H1 (cell line): ENCODE measurements at regions not wholly inside any gene's neighbourhood (a gene's known extent, or its start where the extent isn't known, plus 50 kb on each side); places are given as distances from the start of the nearest gene placed in this dataset.

ENCODE experiments used
- CTCF ChIA-PET: fragments of 300-600 bp; sonication (Branson Sonifier 250); formaldehyde crosslinking; loops from one replicate; lab custom pipeline; 2021; ENCODE audit not compliant: partially characterized antibody; lab: Charles Lee
- POLR2A ChIA-PET: fragments of 300-600 bp; sonication (Branson Sonifier 250); formaldehyde crosslinking; loops from one replicate; lab custom pipeline; 2021; ENCODE audit warnings: inconsistent platforms; ENCODE audit not compliant: partially characterized antibody; lab: Charles Lee
- DNase-seq, 2 experiments: peaks; one replicate each; pipeline versions ENCODE4 v3.0.0 to v3.0.0-alpha.2; 2010 to 2022; ENCODE audit warnings: low spot score in 2 of 2, low read depth in 1 of 2, mixed read lengths in 1 of 2
- FAIRE-seq: peaks from 2 replicates; lab custom pipeline; 2011; peaks lifted over from hg19 to GRCh38; lab: Jason Lieb, UNC
- H2AFZ ChIP-seq: 2 replicates; pipeline ENCODE4 v1.8.1; 2012; ENCODE audit warnings: low read length, inconsistent platforms
- H2AK5ac ChIP-seq: 2 replicates; pipeline ENCODE4 v1.6.1; 2013; ENCODE audit warnings: low read depth, low read length
- H2BK120ac ChIP-seq: replicated peaks from 2 replicates; pipeline ENCODE3; 2013; ENCODE audit warnings: low read depth, low read length, inconsistent platforms
- H2BK12ac ChIP-seq: 2 replicates; pipeline ENCODE4 v1.6.1; 2013; ENCODE audit warnings: low read depth, low read length
- H2BK15ac ChIP-seq: 2 replicates; pipeline ENCODE4 v1.6.1; 2013; ENCODE audit warnings: low read length
- H2BK20ac ChIP-seq: 2 replicates; pipeline ENCODE4 v1.6.1; 2013; ENCODE audit warnings: low read length
- H2BK5ac ChIP-seq: 2 replicates; pipeline ENCODE4 v1.6.1; 2013; ENCODE audit warnings: low read depth, low read length
- H3K14ac ChIP-seq: 2 replicates; pipeline ENCODE4 v1.6.1; 2013; ENCODE audit warnings: inconsistent platforms; ENCODE audit not compliant: insufficient read length
- H3K18ac ChIP-seq: 2 replicates; pipeline ENCODE4 v1.6.1; 2013; ENCODE audit warnings: low read length; ENCODE audit errors: extremely low read depth
- H3K23ac ChIP-seq: 2 replicates; pipeline ENCODE4 v1.6.1; 2013; ENCODE audit warnings: inconsistent platforms; ENCODE audit not compliant: insufficient read length
- H3K23me2 ChIP-seq: 2 replicates; pipeline ENCODE4 v1.6.1; 2013; ENCODE audit warnings: low read depth, low read length
- H3K27ac ChIP-seq: 2 replicates; pipeline ENCODE4 v1.6.1; 2011; ENCODE audit warnings: low read depth, low read length, inconsistent platforms
- H3K27me3 ChIP-seq, 4 experiments: replicated peaks in 1 of 4; 1 replicate in 1 of 4; 2 replicates in 3 of 4; pipeline versions ENCODE4 v1.6.1 to v1.8.1; 2011 to 2013; ENCODE audit warnings: low read length in 3 of 4, mild to moderate bottlenecking in 3 of 4, inconsistent platforms in 2 of 4, mixed read lengths in 2 of 4, moderate library complexity in 1 of 4; ENCODE audit not compliant: control insufficient read depth in 3 of 4, insufficient read depth in 3 of 4; ENCODE audit errors: extremely low read depth in 1 of 4
- H3K36me3 ChIP-seq, 4 experiments: 2 replicates each; pipeline versions ENCODE4 v1.6.1 to v1.8.1; 2011 to 2013; ENCODE audit warnings: mild to moderate bottlenecking in 4 of 4, low read length in 3 of 4, moderate library complexity in 2 of 4, control low read depth in 1 of 4, inconsistent platforms in 1 of 4; ENCODE audit not compliant: insufficient read depth in 4 of 4, control insufficient read depth in 2 of 4
- H3K4ac ChIP-seq: replicated peaks from 2 replicates; pipeline ENCODE3; 2013; ENCODE audit warnings: low read length, low read depth, mixed read lengths, inconsistent platforms; ENCODE audit not compliant: insufficient read length
- H3K4me1 ChIP-seq, 4 experiments: replicated peaks in 1 of 4; 1 replicate in 1 of 4; 2 replicates in 3 of 4; pipeline versions ENCODE4 v1.6.1 to v1.8.1; 2011 to 2013; ENCODE audit warnings: low read length in 3 of 4, inconsistent platforms in 2 of 4, mixed read lengths in 1 of 4; ENCODE audit not compliant: insufficient read depth in 4 of 4, control insufficient read depth in 3 of 4
- H3K4me2 ChIP-seq, 2 experiments: 2 replicates each; pipeline versions ENCODE4 v1.6.1 to v1.8.1; 2011 to 2013; ENCODE audit warnings: low read depth in 2 of 2, low read length in 2 of 2, control low read depth in 1 of 2, inconsistent platforms in 1 of 2, mild to moderate bottlenecking in 1 of 2; ENCODE audit not compliant: insufficient read depth in 1 of 2
- H3K4me3 ChIP-seq, 4 experiments: fragments of 200-600, 300-600 bp in 1 of 4; sonication (generic), shearing (Covaris generic), sonication (Bioruptor Twin) in 1 of 4; 2 replicates each; pipeline versions ENCODE4 v1.5.1 to v1.8.1; 2011 to 2016; ENCODE audit warnings: low read length in 4 of 4, low read depth in 3 of 4, control low read depth in 2 of 4, inconsistent platforms in 2 of 4, mild to moderate bottlenecking in 2 of 4, mixed read lengths in 1 of 4, moderate library complexity in 1 of 4; ENCODE audit not compliant: insufficient read depth in 2 of 4; ENCODE audit errors: extremely low read depth in 1 of 4
- H3K56ac ChIP-seq: replicated peaks from 2 replicates; pipeline ENCODE3; 2013; ENCODE audit warnings: low read depth, mild to moderate bottlenecking, mixed read lengths, low read length, inconsistent platforms; ENCODE audit not compliant: insufficient read length
- H3K79me1 ChIP-seq: 2 replicates; pipeline ENCODE4 v1.6.1; 2013; ENCODE audit warnings: low read depth, low read length, control low read depth
- H3K79me2 ChIP-seq, 2 experiments: 2 replicates each; pipeline versions ENCODE4 v1.6.1 to v1.8.1; 2012 to 2013; ENCODE audit warnings: low read length in 2 of 2, mild to moderate bottlenecking in 2 of 2, inconsistent platforms in 1 of 2; ENCODE audit not compliant: insufficient read depth in 2 of 2, control insufficient read depth in 1 of 2
- H3K9ac ChIP-seq, 4 experiments: replicated peaks in 1 of 4; 1 replicate in 1 of 4; 2 replicates in 3 of 4; pipeline versions ENCODE4 v1.6.1 to v1.8.1; 2011 to 2013; ENCODE audit warnings: low read depth in 3 of 4, low read length in 3 of 4, control low read depth in 2 of 4, mild to moderate bottlenecking in 2 of 4, moderate library complexity in 2 of 4, inconsistent platforms in 1 of 4; ENCODE audit errors: extremely low read depth in 1 of 4
- H3K9me3 ChIP-seq, 2 experiments: 2 replicates each; pipeline versions ENCODE4 v1.6.1 to v1.8.1; 2012 to 2013; ENCODE audit warnings: mild to moderate bottlenecking in 2 of 2, moderate library complexity in 2 of 2, control low read depth in 1 of 2, inconsistent platforms in 1 of 2, low read depth in 1 of 2, low read length in 1 of 2, mixed read lengths in 1 of 2; ENCODE audit not compliant: insufficient read depth in 2 of 2
- H4K20me1 ChIP-seq, 2 experiments: replicated peaks in 1 of 2; 2 replicates each; pipeline versions ENCODE3 to v1.8.1; 2011 to 2013; ENCODE audit warnings: inconsistent platforms in 2 of 2, low read length in 2 of 2, mild to moderate bottlenecking in 1 of 2; ENCODE audit not compliant: insufficient read depth in 2 of 2, control insufficient read depth in 1 of 2
- H4K5ac ChIP-seq: 2 replicates; pipeline ENCODE4 v1.6.1; 2013; ENCODE audit warnings: low read length, low read depth, mixed read lengths, inconsistent platforms; ENCODE audit not compliant: insufficient read length
- H4K8ac ChIP-seq: 2 replicates; pipeline ENCODE4 v1.8.0; 2013; ENCODE audit warnings: mild to moderate bottlenecking, moderate library complexity, low read length, inconsistent platforms; ENCODE audit not compliant: insufficient read depth; ENCODE audit errors: extremely low read depth
- H4K91ac ChIP-seq: replicated peaks from 2 replicates; pipeline ENCODE3; 2013; ENCODE audit warnings: low read length, mixed read lengths, inconsistent platforms; ENCODE audit not compliant: insufficient read length
- ASH2L ChIP-seq: fragments of 200-600, 300-600 bp; sonication (generic); IDR thresholded peaks from one replicate; pipeline ENCODE4 v1.7.1; 2017; ENCODE audit warnings: low read length
- CHD2 ChIP-seq: IDR thresholded peaks from 2 replicates; pipeline ENCODE4 v1.6.1; 2012; ENCODE audit warnings: low read length, improper control_type of control experiment
- GTF2F1 ChIP-seq: IDR thresholded peaks from 2 replicates; pipeline ENCODE4 v1.6.1; 2012; ENCODE audit warnings: low read depth, low read length, improper control_type of control experiment, borderline replicate concordance
- JUN ChIP-seq: IDR thresholded peaks from 2 replicates; pipeline ENCODE4 v1.6.1; 2011; ENCODE audit warnings: low read depth, mild to moderate bottlenecking, improper control_type of control experiment, low read length
- KDM5A ChIP-seq: fragments of 200-600 bp; IDR thresholded peaks from 2 replicates; pipeline ENCODE4 v1.7.1; 2012; ENCODE audit warnings: mild to moderate bottlenecking, low read length, inconsistent platforms, mixed read lengths
- NANOG ChIP-seq: IDR thresholded peaks from 2 replicates; pipeline ENCODE4 v1.6.1; 2011; ENCODE audit warnings: low read length, low read depth, mild to moderate bottlenecking, inconsistent platforms; ENCODE audit not compliant: insufficient read depth, poor library complexity, severe bottlenecking
- PHF8 ChIP-seq: fragments of 200-600 bp; sonication (generic); conservative IDR thresholded peaks from 2 replicates; pipeline ENCODE4 v1.7.1; 2012; ENCODE audit warnings: low read depth, mild to moderate bottlenecking, inconsistent platforms, low read length, moderate library complexity
- POLR2A ChIP-seq, 2 experiments: IDR thresholded peaks; 1 replicate in 1 of 2; 2 replicates in 1 of 2; pipeline ENCODE4 v1.6.1; 2011; ENCODE audit warnings: low read depth in 2 of 2, low read length in 2 of 2, mild to moderate bottlenecking in 2 of 2; ENCODE audit errors: control extremely low read depth in 1 of 2
- POLR2AphosphoS5 ChIP-seq: IDR thresholded peaks from 2 replicates; pipeline ENCODE4 v1.6.1; 2011; ENCODE audit warnings: low read depth, low read length
- RBBP5 ChIP-seq: IDR thresholded peaks from 2 replicates; pipeline ENCODE4 v1.7.1; 2012; ENCODE audit warnings: low read depth, mild to moderate bottlenecking, inconsistent platforms, low read length, moderate library complexity, borderline replicate concordance
- RXRA ChIP-seq: IDR thresholded peaks from 2 replicates; pipeline ENCODE4 v1.6.1; 2011; ENCODE audit warnings: low read depth, mild to moderate bottlenecking, low read length, moderate library complexity; ENCODE audit not compliant: insufficient read depth
- SAP30 ChIP-seq: fragments of 300-600 bp; sonication (generic); IDR thresholded peaks from 2 replicates; pipeline ENCODE4 v1.7.1; 2012; ENCODE audit warnings: low read length, moderate library complexity, mild to moderate bottlenecking, inconsistent platforms; ENCODE audit not compliant: insufficient read depth, insufficient replicate concordance
- SP1 ChIP-seq: IDR thresholded peaks from 2 replicates; pipeline ENCODE4 v1.6.1; 2011; ENCODE audit warnings: low read depth, low read length
- SP4 ChIP-seq: IDR thresholded peaks from 2 replicates; pipeline ENCODE4 v1.6.1; 2012; ENCODE audit warnings: low read length, inconsistent platforms
- TAF7 ChIP-seq: optimal IDR thresholded peaks from 2 replicates; pipeline ENCODE3; 2011; ENCODE audit warnings: low read depth, mild to moderate bottlenecking, inconsistent platforms, low read length, moderate library complexity, borderline replicate concordance
- TEAD4 ChIP-seq: IDR thresholded peaks from 2 replicates; pipeline ENCODE4 v1.6.1; 2012; ENCODE audit warnings: low read depth, low read length, inconsistent platforms, mixed read lengths
- WGBS, 2 experiments: shearing (Covaris generic) in 1 of 2; methylation state at CpG; one replicate each; pipeline versions ENCODE4 v1.1.6 to v1.1.7; 2013 to 2015; ENCODE audit warnings: low lambda C conversion rate in 2 of 2, mixed read lengths in 2 of 2, inconsistent platforms in 1 of 2, low coverage in 1 of 2, missing lambda C conversion rate in 1 of 2; ENCODE audit not compliant: insufficient replicate concordance in 2 of 2, insufficient coverage in 1 of 2, insufficient read length in 1 of 2; ENCODE audit errors: extremely low coverage in 1 of 2, missing lambda C conversion rate in 1 of 2; 5-methylcytosine and 5-hydroxymethylcytosine counted together

DNA sequence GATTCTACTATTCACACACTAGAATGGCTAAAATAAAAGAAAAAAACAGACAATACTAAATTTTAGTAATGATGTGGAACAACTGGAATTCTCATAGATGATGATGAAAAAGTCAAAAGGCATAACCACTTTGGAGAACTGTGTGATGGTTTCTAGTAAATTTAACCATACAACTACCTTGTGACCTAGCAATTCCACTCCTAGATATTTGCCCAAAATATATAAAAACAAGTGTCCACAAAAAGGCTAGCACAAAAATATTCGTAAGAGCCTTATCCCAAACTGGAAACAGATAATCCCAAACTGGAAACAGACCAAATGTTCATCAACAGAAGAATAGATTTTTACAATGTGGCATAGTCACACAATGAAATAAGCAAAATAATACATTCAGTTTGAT is 67.9 kb upstream of the PGBD5 start:
- no peak overlapping the region for H3K9ac ChIP-seq
- POLR2A ChIA-PET = no interaction called here
- H2BK15ac ChIP-seq = no peak overlapping the region
- no peak overlapping the region for H4K8ac ChIP-seq
- no peaks in the 10 kb centered on the region for H4K20me1 ChIP-seq
- no peaks in the 10 kb centered on the region; the same call in 1 of the 2 replicates for H3K23me2 ChIP-seq
- FAIRE-seq = no peak
- H2AK5ac ChIP-seq = no peak overlapping the region
- no peak overlapping the region for H2BK5ac ChIP-seq
- no peak overlapping the region for H3K4me2 ChIP-seq
- H2AFZ ChIP-seq = no peak overlapping the region
- H2BK120ac ChIP-seq = no peak overlapping the region
- no peak overlapping the region for H3K23ac ChIP-seq
- H3K4me1 ChIP-seq = no peaks in the 10 kb centered on the region
- 92% methylated on average over 1 of the region's 1 CpG; no CpG with 5 or more reads in 1 of the 2 experiments for WGBS, 2 experiments
- H3K36me3 ChIP-seq = no peaks in the 10 kb centered on the region
- H2BK12ac ChIP-seq = no peak overlapping the region
- no peak overlapping the region for H4K5ac ChIP-seq
- CTCF ChIA-PET = no interaction called here
- no peak overlapping the region for H3K14ac ChIP-seq
- H3K79me2 ChIP-seq = no peaks in the 10 kb centered on the region
- H3K56ac ChIP-seq = no peak overlapping the region
- no peak overlapping the region for H3K4ac ChIP-seq
- H3K79me1 ChIP-seq = no peaks in the 10 kb centered on the region
- no peak for DNase-seq
- no peak overlapping the region for H3K18ac ChIP-seq
- no peak overlapping the region for H3K4me3 ChIP-seq
- TF ChIP-seq SAP30 = no peak
- no peak for TF ChIP-seq CHD2
- TF ChIP-seq NANOG = no peak
- TF ChIP-seq GTF2F1 = no peak
- no peak for TF ChIP-seq ASH2L
- TF ChIP-seq POLR2AphosphoS5 = no peak
- no peak for TF ChIP-seq RBBP5
- TF ChIP-seq SP4 = no peak
- no peak for TF ChIP-seq TAF7
- TF ChIP-seq RXRA = no peak
- no peak for TF ChIP-seq SP1
- TF ChIP-seq KDM5A = no peak
- no peak for TF ChIP-seq POLR2A (IDR thresholded peaks at IDR 0.05; ENCODE audit: control extremely low read depth in 1 of 2, low read depth in 2 of 2, low read length in 2 of 2)
- no peak for TF ChIP-seq TEAD4
- TF ChIP-seq JUN = no peak
- no peak for TF ChIP-seq PHF8
- H3K27me3 ChIP-seq = no peaks in the 10 kb centered on the region; a peak in 1 of 7 replicates
- H4K91ac ChIP-seq = no peak overlapping the region
- no peaks in the 10 kb centered on the region for H3K9me3 ChIP-seq
- H3K27ac ChIP-seq = no peak overlapping the region
- H2BK20ac ChIP-seq = no peak overlapping the region
